ENCODE measurements at regions not wholly inside any gene's neighbourhood (a gene's known extent, or its start where the extent isn't known, plus 50 kb on each side); places are given as distances from the start of the nearest gene placed in this dataset.
"Not testable (repeated sequence)": the region's sequence is repeated elsewhere in the genome, so short reads cannot be mapped to it uniquely, and the experiment has no call there.

DNA sequence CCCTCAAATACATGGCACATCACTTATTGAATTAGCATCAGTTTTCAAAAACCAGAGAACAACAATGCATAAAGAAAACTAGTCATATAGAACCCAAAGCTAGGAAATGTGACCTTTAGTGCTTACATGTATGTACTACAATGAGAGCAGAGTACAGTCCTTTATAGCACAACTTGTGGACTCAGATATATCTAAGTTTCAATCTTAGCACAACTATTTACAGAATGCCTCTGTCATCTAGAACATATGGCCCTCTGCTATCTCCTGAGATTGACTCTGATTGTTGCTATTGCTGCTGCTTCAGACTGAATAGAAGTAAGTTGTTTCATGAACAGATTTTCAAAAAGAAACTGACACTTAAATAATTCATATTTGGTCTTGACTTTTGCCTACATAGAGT is 1536.2 kb downstream of the EFNA5 start:
- no peak for DNase-seq

DNA sequence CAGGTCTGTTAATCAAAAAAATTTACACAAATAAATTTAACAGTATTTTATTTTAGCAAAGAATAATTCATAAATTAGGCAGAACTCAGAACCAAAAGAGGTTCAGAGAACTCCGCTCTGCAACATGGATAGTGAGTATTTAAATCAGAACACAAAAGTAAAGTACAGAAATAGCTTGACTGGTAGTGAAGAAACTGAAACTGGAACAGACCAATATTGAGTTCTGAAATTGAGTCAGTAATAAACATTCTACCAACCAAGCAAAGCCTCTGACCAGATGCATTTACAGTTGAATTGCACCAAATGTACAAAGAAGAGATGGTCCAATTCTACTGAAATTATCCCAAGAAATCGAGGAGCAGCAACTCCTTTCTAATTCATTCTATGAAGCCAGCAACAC is 1542.8 kb downstream of the EFNA5 start:
- no peak for DNase-seq

DNA sequence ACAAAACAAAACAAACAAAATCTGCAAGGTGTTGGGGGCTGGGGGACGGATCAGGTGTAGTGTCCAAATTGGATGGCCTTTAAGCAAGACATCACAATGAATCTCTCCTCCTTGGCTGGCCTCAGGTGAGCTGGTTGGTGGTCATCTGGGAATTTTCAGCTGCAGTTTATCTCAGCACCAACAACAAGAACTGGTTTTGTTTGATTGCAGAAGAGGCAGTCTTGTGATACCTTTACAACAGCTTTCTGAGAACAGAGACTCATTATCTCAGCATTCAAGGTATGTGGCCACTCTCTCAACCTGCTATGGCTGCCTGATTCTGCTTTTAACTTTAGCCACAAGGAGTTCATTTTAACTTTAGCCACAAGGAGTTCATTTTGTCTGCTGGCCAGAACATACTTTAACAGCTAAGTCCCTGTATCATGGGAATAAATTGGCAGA is 1543.4 kb downstream of the EFNA5 start:
- DNase-seq, result no peak

DNA sequence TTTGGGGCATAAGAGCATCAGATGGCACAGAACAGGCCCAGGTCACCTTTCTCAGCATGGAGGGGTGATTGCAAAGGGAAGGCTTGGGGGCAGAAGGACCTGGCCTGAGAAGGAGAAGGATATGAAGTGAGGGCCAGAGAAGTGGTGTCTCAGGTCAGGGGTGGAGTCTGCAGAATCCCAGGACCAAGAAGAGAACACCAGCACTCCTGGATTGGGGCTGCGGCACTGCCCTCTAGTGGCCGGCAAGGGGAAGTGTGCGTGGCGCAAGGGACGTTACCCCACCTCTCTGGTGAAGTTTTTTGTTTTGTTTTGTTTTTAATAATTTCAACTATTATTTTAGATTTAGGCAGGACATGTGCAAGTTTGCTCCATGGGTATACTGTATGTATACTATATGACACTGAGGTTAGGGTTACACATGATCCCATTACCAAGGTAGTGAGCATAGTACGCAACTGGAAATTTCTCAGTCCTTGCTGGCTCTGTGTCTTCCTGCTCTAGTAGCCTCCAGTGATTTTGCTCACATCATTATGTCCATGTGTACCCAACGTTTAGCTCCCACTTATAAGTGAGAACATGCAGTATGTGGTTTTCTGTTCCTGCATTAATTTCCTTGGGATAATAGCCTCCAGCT is 1548.6 kb downstream of the EFNA5 start:
- no peak for DNase-seq

DNA sequence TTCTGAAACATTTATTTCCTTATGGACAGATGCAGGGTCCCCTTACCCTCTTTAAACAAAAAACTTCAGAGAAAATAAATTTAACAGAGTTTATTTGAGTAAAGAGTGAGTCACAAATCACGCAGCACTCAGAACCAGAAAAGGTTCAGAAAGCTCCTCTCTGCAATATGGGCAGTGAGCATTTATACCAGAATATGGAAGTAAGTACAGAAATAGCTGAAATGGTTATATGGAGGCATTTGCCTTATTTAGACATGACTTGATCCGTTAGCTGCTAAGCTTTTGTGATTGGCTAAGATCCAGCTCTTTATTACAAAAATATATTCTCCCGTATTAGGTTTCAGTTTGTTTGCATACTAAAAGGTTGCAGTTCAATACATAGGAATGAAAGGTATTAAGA is 1554.1 kb downstream of the EFNA5 start:
- DNase-seq, result no peak

DNA sequence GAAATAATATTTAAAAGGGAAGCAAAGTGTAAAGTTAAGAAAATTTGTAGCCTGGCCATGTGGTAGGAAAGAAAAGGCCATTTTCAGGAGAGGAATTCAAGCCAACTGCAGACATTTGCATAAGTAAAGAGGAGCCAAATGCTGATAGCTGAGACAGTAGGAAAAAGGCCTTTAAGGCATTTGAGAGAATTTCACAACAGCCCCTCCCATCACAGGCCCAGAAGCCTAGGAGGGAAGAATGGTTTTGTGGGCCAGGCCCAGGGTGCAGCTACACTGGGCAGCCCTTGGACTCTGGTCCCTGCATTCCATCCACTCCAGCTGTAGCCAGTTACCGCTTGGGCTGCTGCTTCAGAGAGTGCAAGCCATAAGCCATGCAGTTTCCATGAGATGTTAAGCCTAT is 1556.8 kb downstream of the EFNA5 start:
- DNase-seq, result no peak

DNA sequence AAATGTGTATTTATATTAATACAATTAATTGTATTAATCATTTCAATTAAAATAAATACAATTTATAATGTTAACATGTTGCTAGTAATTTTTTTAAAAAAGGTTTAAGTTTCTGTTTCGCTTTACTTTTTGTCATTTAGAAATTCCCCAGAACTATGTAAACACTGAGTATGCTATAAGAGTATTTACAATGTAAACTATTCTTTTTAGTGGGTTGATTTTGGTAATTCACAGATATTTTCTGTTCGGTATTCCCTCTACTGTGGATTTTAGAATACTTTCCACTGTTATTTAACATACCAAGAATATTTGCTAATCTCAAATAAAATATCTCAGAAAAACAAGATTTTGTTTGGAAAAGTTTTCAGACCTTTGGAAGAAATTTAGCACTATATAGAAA is 1564.4 kb downstream of the EFNA5 start:
- no peak for DNase-seq

DNA sequence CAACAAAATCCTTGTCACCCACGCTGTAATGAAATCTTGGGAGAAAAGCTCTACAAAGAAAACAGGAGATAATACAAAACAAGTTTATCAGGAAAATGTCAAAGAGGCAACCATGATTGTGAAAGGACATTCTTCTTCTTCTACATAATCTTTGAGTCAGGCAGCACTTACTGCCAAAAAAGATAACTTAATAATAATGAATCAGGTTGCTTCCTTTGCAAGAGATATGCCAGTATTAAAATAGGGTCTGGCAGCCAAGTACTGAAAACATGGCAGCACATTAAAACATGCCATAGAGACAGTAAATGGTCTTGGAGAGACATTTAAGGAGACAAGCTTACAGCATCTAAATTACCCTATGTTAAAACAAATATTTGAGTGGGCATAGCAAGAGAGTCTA is 1573.4 kb downstream of the EFNA5 start:
- no peak for DNase-seq

DNA sequence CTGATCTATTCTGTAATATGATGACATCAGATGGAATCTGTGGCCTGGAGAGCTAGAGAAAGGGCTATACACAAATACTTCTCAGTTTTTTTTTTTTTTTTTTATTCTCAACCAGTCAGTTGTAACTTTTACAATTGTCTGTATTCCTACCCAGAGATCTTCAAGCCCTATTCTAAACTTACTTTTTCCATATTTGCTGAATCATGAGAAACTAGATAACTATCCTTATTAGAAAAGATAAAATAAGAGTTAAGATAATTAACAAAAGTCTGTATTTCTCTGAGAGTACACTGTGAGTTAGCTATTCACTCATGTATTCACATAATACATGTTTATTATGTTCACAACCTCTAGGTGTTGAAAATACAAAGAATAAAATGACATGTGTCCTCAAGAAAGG is 1575.9 kb downstream of the EFNA5 start:
- no peak for DNase-seq

DNA sequence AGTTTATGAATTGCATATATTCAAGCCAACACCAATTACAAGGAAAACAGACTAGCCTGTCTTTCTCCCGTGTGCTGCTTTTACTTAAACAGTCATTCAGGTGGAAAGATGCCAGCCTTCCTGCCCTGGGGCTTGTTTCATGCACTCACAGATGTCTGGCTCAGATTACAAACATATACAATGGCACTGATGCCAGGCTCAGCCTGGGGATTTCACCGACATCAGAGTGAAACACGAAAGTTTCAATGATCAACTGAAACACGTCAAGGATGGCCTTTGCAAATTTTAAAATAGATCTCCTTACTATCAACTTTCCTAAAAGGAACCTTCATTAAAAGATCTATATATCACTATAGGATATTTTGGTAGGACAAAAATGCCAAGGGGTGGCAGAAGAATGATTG is 1576.5 kb downstream of the EFNA5 start:
- DNase-seq, result peak; percentile 1 to 8 (median 7)

DNA sequence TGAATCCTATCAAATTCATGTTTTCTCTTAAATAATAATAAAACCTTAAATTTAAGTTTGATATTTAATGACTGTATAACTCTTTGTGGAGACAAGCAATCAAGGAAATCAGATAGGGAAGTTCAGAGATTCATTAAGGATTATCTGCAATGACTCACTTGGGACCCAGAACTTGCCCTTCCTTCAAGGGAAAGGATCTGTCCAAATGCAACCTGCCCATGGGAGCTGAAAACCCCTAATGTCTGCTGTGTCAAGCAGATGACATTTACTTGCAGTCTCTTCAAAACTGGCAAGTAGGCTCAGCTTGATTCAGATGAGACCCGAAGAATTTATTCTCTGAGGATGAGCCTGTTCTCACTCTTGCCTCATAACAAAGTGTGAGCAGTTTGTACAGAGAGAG is 1577.6 kb downstream of the EFNA5 start:
- DNase-seq, result no peak

DNA sequence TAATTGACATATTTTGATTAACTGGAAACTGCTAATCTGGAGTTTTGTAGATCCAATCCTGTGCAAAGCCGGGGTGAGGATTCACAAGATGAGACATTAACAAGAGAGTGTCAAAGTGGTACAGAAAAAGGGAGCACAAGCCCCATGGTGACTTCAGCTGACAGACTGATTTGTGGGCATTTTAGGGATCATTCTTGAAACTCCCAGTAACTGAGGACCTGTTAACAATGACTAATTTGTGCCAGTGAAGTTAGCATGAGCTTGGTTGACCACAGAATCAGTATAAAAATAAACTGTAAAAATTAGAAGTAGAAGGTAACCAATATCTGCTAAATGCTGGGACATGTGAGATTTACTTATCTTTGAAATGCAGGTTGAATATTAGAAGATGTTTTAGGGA is 1578.3 kb downstream of the EFNA5 start:
- no peak for DNase-seq

DNA sequence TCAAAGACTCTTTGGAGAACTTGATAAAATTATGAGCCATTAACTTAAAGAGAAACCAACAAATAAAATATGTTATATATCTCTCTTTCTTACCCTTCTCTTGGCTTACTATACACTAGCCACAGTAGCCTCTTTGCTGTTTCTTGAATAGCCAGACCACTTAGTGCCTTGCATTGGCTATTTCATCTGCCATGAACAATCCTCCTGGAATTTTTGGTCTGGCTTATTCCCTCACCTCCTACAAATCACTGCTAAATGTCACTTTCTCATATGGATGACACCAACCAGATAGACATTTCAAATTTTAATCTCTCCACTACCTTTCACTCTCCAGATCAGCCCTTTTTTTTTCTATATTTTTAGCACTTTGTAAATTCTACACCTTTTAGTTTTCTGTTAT is 1581.7 kb downstream of the EFNA5 start:
- no peak for DNase-seq

DNA sequence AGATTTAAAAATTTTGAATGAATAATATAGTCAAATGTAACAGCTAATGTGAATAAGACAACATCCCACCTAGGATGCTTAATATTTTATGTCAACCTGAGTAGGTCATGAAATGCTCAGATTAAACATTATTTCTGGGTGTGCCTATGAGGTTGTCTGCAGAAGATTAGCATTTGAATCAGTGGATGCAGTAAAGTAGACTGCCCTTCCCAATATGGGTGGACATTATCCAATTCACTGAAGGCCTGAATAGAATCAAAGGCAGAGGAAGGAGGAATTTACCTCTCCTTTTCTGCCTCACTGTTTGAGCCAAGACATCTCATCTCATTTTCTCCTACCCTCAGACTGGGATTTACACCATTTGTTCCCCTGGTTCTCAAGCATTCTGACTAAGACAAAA is 1582.3 kb downstream of the EFNA5 start:
- no peak for DNase-seq

DNA sequence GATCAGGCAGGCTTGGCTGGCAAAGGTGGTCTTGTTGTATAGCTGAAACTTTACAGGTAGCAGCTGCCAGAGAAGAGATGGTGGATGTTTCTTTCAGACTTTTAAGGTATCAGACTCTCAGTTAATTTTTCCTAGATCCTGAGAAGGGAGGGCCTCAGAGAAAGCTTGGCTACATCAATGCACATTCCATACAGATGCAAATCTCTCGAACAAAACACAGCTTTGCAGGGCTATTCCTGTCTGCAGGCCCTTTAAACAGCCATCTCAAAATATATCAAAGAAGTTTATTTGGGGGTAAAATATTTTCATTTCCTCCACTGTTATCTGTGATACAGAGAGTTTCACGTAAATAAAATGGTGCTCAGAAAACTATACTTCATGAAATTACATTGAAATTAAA is 1584.4 kb downstream of the EFNA5 start:
- no peak for DNase-seq

DNA sequence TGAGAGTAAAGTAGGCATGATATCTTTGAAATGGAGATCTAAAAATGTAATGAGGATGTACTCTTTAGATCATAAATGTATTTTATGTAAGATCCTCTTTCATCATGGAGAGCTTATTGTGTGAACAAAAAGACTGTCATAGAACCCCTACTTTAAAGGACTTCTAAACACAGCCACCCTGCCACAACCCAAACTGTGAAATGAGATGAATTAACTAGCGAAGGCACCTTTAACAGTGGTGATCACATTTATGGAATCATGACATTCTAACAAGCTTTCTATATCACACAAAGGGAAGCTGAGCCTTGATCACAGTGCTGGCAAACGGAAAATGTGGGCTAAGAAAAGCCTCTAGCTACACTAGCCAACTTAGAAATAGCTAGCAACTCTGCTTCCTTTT is 1585.2 kb downstream of the EFNA5 start:
- no peak for DNase-seq

DNA sequence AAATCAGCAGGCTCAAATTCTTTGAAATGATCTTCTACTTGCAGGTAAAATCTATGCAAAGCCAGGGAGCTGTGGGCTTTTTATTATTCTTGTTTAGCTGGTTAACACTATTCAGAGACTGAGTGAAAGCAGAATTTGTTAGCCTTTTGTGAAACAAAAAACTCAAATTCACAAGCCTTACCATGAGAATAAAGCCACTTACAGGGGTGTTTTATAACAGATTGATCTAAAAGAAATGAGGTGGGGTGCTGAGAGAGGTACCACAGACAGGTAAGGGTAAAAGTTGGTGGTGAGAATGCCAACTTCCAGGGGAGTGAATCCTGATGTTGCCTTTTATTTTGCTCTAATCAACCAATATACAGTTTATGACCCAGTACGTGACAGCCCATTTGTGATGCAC is 1585.6 kb downstream of the EFNA5 start:
- DNase-seq, result no peak

DNA sequence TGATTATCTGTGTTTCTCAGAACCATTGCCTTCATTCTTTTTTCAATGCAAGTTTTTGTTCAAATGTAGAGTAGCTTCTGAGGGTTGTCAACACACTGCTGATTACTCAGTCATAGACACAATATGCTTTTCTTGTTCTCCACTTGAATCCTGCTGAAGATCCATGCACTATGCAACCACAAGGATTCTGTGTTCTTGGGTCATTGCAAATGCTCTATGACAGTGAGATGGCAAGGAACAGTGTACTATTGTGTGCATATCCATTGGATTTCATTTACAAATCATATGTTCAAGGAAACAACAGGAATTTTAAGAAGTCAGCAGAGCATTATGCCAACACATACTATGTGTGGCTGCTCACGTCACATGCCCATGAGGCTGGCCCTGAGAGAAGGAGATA is 1590.2 kb downstream of the EFNA5 start:
- DNase-seq, result no peak

DNA sequence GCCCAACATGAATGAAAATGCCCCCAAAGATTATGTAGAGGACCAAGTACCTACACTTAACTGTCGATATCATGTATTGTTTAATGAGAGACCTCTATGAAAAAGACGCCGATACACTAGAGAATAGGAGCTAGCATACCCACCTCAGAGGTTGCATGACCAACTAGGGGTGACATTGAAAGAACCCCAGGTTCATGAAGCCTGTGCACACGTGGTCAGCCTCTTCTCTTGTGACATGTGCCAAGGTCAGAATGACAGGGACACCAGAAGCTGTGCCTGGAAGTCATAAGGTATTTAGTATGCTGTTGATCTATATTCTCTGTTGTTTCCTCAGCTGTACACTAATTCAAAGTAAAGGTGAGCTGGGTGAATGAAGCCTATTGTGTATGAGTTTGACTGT is 1594.1 kb downstream of the EFNA5 start:
- no peak for DNase-seq

DNA sequence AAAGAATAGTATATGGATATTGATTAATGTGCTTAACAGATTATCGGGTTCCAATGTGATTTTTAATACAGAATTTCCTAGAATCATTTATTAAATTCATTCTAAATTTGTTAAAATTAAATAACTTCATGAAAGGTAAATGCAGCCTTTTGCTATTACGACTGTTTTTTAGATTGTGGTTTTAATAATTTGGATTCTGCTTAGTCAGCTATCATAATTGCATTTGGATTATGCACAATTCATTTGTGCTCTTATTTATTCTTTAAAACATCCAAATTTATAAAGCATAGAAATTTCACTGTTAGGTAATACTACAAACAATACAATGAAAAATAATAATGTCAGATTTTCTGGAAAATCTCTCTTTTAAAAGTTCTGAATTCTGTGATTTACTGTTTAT is 1598.5 kb downstream of the EFNA5 start:
- DNase-seq, result no peak

DNA sequence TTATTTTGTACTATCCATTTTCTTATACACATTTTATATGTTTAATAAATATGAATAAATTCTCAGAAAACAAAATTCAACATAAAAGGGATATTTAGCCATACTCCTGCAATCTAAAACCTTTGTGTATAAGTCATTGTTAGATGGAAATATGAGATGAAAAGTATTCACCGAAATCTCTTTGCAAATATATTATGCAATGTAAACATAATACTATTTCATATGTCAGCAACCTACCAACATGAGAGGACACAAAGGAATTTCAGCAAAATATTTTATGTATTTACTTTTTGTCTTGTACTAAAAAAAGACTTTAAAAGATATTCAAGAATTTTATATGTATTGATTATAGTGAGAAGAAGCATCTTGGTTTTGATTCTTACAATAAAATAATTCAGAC is 1623.4 kb downstream of the EFNA5 start:
- DNase-seq, result no peak

DNA sequence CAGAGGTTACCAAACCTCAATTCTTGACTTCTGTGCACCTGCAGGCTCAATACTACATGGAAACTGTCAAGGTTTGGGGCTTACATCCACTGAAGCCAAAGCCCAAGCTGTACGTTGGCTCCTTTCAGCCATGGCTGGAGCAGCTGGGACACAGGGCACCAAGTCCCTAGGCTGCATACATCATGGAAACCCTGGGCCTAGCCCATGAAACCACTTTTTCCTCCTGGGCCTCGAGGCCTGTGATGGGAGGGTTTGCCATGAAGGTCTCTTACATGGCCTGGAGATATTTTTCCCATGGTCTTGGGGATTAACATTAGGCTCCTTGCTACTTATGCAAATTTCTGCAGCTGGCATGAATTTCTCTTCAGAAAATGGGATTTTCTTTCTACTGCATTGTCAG is 1638.7 kb downstream of the EFNA5 start:
- not testable (repeated sequence) for DNase-seq

DNA sequence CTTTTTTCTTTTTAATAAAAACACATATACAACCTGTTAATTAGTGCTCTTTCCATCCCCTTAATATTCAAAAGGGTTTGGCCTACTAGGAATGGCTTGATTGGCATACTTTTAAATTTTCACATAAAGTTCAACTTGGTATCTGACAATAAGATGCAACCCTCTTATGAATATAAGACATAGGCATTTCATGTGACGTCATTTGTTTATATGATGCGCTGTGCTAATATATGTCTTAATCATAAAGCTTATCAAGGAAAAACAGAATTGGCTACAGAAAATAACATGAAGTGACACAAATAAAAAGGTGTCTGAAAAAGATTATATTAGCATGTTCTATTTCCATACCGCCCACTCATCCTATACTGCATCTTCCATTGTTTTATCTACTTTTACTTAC is 1642.4 kb downstream of the EFNA5 start:
- no peak for DNase-seq

DNA sequence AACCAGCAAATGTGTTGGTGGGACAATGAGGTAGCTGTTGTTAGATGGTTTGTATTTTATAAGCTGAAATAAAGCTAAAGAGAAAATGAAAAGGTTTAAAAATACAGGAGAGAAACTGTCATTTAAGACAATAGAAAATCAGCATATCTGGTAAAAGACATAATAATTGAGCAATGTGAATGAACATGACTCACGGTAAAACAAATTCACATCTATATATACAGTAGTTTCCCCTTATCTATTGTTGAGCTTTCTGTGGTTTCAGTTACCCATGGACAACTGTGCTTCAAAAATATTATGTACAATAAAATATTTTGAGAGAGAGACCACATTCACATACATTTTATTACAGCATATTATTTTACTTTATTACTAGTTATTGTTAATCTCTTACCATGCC is 1649.8 kb downstream of the EFNA5 start:
- no peak for DNase-seq

DNA sequence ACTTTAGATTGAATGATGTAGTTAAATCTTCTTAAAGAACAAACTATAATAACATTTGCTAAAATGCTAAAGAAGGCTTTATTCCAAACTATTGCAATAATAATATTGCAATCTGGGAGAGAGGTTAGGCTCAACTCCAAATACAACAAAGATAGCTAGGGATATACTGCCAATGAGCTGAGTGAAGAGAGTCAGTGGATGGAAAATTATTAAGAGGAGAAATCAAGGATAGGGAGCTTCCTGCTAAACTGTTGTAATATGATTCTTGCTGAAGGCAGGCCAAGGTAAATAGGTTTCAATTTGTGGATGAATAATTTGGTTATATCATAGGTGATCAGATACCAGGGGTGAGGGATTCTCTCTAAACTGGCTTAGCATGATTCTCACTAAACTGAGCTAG is 1651.5 kb downstream of the EFNA5 start:
- peak; percentile 18 to 64 (median 33) for DNase-seq
